NCI-H526 (cell line): ENCODE measurements at regions not wholly inside any gene's neighbourhood (a gene's known extent, or its start where the extent isn't known, plus 50 kb on each side); places are given as distances from the start of the nearest gene placed in this dataset.
A peak's percentile ranks its signal among the peaks of the same experiment; 100 is the strongest.
"Not testable (repeated sequence)": the region's sequence is repeated elsewhere in the genome, so short reads cannot be mapped to it uniquely, and the experiment has no call there.

Source experiments
- DNase-seq, 2 experiments: peaks; one replicate each; lab custom pipeline; 2025; lab: John Stamatoyannopoulos, UW

GRCh38 chr20:29320216-29320949, 1937.1 kb upstream of the DEFB115 start:
- not testable (repeated sequence) for DNase-seq

- DNase-seq, result not testable (repeated sequence)
Measured at GRCh38 chr20:29323631-29324515, 1933.6 kb upstream of the DEFB115 start.

- not testable (repeated sequence) for DNase-seq
Measured at GRCh38 chr20:29324516-29325303, 1932.8 kb upstream of the DEFB115 start.

GRCh38 chr20:29325304-29325640, 1932.2 kb upstream of the DEFB115 start:
- DNase-seq, result no peak

GRCh38 chr20:29325781-29326180, 1931.7 kb upstream of the DEFB115 start:
- not testable (repeated sequence) for DNase-seq

- DNase-seq, result peak in 1 of 2 experiments; percentile 26
Measured at GRCh38 chr20:29326376-29327070, 1930.9 kb upstream of the DEFB115 start.

GRCh38 chr20:29327600-29328420, 1929.7 kb upstream of the DEFB115 start:
- DNase-seq, result peak; percentile 36 to 62

- not testable (repeated sequence) for DNase-seq
Measured at GRCh38 chr20:29330429-29331115, 1926.9 kb upstream of the DEFB115 start.

- no peak for DNase-seq
Measured at GRCh38 chr20:29349836-29350235, 1907.6 kb upstream of the DEFB115 start.

- not testable (repeated sequence) for DNase-seq
Measured at GRCh38 chr20:29375937-29376336, 1881.5 kb upstream of the DEFB115 start.

- not testable (repeated sequence) for DNase-seq
Measured at GRCh38 chr20:29392853-29393252, 1864.6 kb upstream of the DEFB115 start.

GRCh38 chr20:29408034-29408695, 1849.3 kb upstream of the DEFB115 start:
- DNase-seq, result no peak

- DNase-seq, result not testable (repeated sequence)
Measured at GRCh38 chr20:29408707-29409106, 1848.8 kb upstream of the DEFB115 start.

GRCh38 chr20:29409160-29409689, 1848.2 kb upstream of the DEFB115 start:
- peak in 1 of 2 experiments; percentile 18 for DNase-seq

GRCh38 chr20:29409833-29410805, 1847.3 kb upstream of the DEFB115 start:
- peak in 1 of 2 experiments; percentile 21 for DNase-seq

GRCh38 chr20:29410806-29411457, 1846.5 kb upstream of the DEFB115 start:
- no peak for DNase-seq

GRCh38 chr20:29411458-29411820, 1846.0 kb upstream of the DEFB115 start:
- DNase-seq, result not testable (repeated sequence)

GRCh38 chr20:29419378-29419777, 1838.1 kb upstream of the DEFB115 start:
- DNase-seq, result no peak
